HCT116 (cell line): ENCODE measurements at regions not wholly inside any gene's neighbourhood (a gene's known extent, or its start where the extent isn't known, plus 50 kb on each side); places are given as distances from the start of the nearest gene placed in this dataset.

Source experiments
- ATAC-seq: fragments of 200-7000 bp; cut with Tn5 transposase; 2 replicates; pipeline ENCODE4 v1.9.1; 2020; ENCODE audit warnings: mild to moderate bottlenecking, moderate library complexity
- BruUV-seq: library from RNA; stranded (reverse); fragments of 400-500 nt; replicated peaks from 2 replicates; lab custom pipeline; 2021; lab: Mats Ljungman, UMichigan
- CTCF ChIA-PET: fragments of 300-600 bp; sonication (Branson Sonifier 250); formaldehyde crosslinking; loops from one replicate; lab custom pipeline; 2021; ENCODE audit warnings: antibody characterized with exemption; lab: Charles Lee
- POLR2A ChIA-PET: fragments of 300-600, 350-600 bp; sonication (Branson Sonifier 250); formaldehyde crosslinking; loops from one replicate; lab custom pipeline; 2021; ENCODE audit warnings: antibody characterized with exemption; lab: Charles Lee
- RAD21 ChIA-PET, 2 experiments: fragments of 300-600 bp; sonication (Branson Sonifier 250); formaldehyde crosslinking; loops; one replicate each; lab custom pipeline; 2023; ENCODE audit warnings: low total read pairs in 2 of 2; ENCODE audit not compliant: uncharacterized antibody in 2 of 2, unreplicated experiment in 2 of 2, low non-redundant PET in 1 of 2; lab: Charles Lee
- DNase-seq: peaks from one replicate; pipeline ENCODE4 v3.0.0-alpha.2; 2010; ENCODE audit warnings: low read depth, low spot score
- H2AFZ ChIP-seq: fragments of 200-600 bp; shearing (Covaris generic), sonication (generic); 2 replicates; pipeline ENCODE4 v1.6.1; 2017; ENCODE audit warnings: low read depth, mixed run types, mixed read lengths, antibody characterized with exemption, low read length; ENCODE audit not compliant: poor library complexity, severe bottlenecking
- H3K27ac ChIP-seq: 2 replicates; pipeline ENCODE4 v1.5.1; 2012; ENCODE audit warnings: low read depth, low read length
- H3K27me3 ChIP-seq: fragments of 200-600 bp; sonication (generic); 2 replicates; pipeline ENCODE4 v1.6.1; 2016; ENCODE audit warnings: mixed run types, low read length, mixed read lengths; ENCODE audit not compliant: insufficient read depth
- H3K36me3 ChIP-seq, 2 experiments: fragments of 200-500 bp in 1 of 2; fragments of 200-600 bp in 1 of 2; sonication (Bioruptor generic) in 1 of 2; sonication (generic) in 1 of 2; 2 replicates each; pipeline versions ENCODE4 v1.5.1 to v1.6.1; 2014 to 2016; ENCODE audit warnings: low read length in 2 of 2, inconsistent platforms in 1 of 2, mixed read lengths in 1 of 2, mixed run types in 1 of 2; ENCODE audit not compliant: insufficient read depth in 2 of 2, control insufficient read depth in 1 of 2
- H3K4me1 ChIP-seq, 2 experiments: fragments of 200-600 bp in 1 of 2; sonication (generic) in 1 of 2; 2 replicates each; pipeline versions ENCODE4 v1.5.1 to v1.6.1; 2012 to 2017; ENCODE audit warnings: low read length in 2 of 2, inconsistent platforms in 1 of 2, mild to moderate bottlenecking in 1 of 2, mixed read lengths in 1 of 2, mixed run types in 1 of 2, moderate library complexity in 1 of 2; ENCODE audit not compliant: insufficient read depth in 2 of 2, control insufficient read depth in 1 of 2
- H3K4me2 ChIP-seq: fragments of 200-600 bp; sonication (generic); 2 replicates; pipeline ENCODE4 v1.6.1; 2017; ENCODE audit warnings: mixed run types, low read length, mixed read lengths
- H3K4me3 ChIP-seq, 2 experiments: fragments of 200-600 bp in 1 of 2; sonication (generic) in 1 of 2; replicated peaks in 1 of 2; 2 replicates each; pipeline ENCODE4 v1.5.1; 2011 to 2016; ENCODE audit warnings: low read length in 2 of 2, control low read depth in 1 of 2, low read depth in 1 of 2, mild to moderate bottlenecking in 1 of 2, mixed read lengths in 1 of 2, mixed run types in 1 of 2
- H3K79me2 ChIP-seq: fragments of 200-600 bp; sonication (generic); 2 replicates; pipeline ENCODE4 v1.6.1; 2017; ENCODE audit warnings: mild to moderate bottlenecking, mixed run types, low read length, moderate library complexity, mixed read lengths; ENCODE audit not compliant: insufficient read depth
- H3K9ac ChIP-seq: fragments of 200-600 bp; sonication (generic); 2 replicates; pipeline ENCODE4 v1.6.1; 2016; ENCODE audit warnings: low read length, mixed read lengths
- H3K9me2 ChIP-seq: fragments of 200-600 bp; sonication (generic), shearing (Covaris generic); 2 replicates; pipeline ENCODE4 v1.6.1; 2017; ENCODE audit warnings: mixed run types, mild to moderate bottlenecking, moderate library complexity; ENCODE audit not compliant: insufficient read depth
- H3K9me3 ChIP-seq, 2 experiments: fragments of 200-500 bp in 1 of 2; fragments of 200-600 bp in 1 of 2; sonication (Bioruptor generic) in 1 of 2; sonication (generic) in 1 of 2; 2 replicates each; pipeline ENCODE4 v1.6.1; 2014 to 2017; ENCODE audit warnings: low read length in 2 of 2, mixed read lengths in 2 of 2, inconsistent platforms in 1 of 2, low read depth in 1 of 2, mild to moderate bottlenecking in 1 of 2, mixed run types in 1 of 2, moderate library complexity in 1 of 2; ENCODE audit not compliant: control insufficient read depth in 1 of 2, insufficient read depth in 1 of 2
- H4K20me1 ChIP-seq: fragments of 200-600 bp; sonication (generic), shearing (Covaris generic); 2 replicates; pipeline ENCODE4 v1.6.1; 2017; ENCODE audit warnings: mixed run types, mild to moderate bottlenecking, moderate library complexity; ENCODE audit not compliant: insufficient read depth
- CBX3 ChIP-seq: IDR thresholded peaks from 2 replicates; pipeline ENCODE4 v1.6.1; 2012; ENCODE audit warnings: low read depth
- ELF1 ChIP-seq: IDR thresholded peaks from 2 replicates; pipeline ENCODE4 v1.6.1; 2012; ENCODE audit warnings: low read depth, borderline replicate concordance
- REST ChIP-seq: IDR thresholded peaks from 2 replicates; pipeline ENCODE4 v1.6.1; 2012; ENCODE audit warnings: low read depth
- SRF ChIP-seq: IDR thresholded peaks from 2 replicates; pipeline ENCODE4 v1.6.1; 2012; ENCODE audit warnings: low read depth
- TCF7L2 ChIP-seq: IDR thresholded peaks from 2 replicates; pipeline ENCODE4 v1.7.0; 2011; ENCODE audit warnings: borderline replicate concordance, inconsistent platforms; ENCODE audit not compliant: insufficient read depth, insufficient read length; ENCODE audit errors: extremely low read depth
- YY1 ChIP-seq: IDR thresholded peaks from 2 replicates; pipeline ENCODE4 v1.6.1; 2011; ENCODE audit warnings: low read length, low read depth, moderate library complexity, mild to moderate bottlenecking; ENCODE audit not compliant: insufficient replicate concordance; ENCODE audit errors: extremely low read depth
- intact Hi-C: fragments of 100-400 bp; cut with micrococcal nuclease; formaldehyde crosslinking; loops from 2 replicates; pipeline ENCODE4 v1.10.0; 2022

GRCh38 chr5:30605693-30606268, 587.7 kb upstream of the CDH6 start:
- DNase-seq (no peak), ATAC-seq (no peak)
- BruUV-seq: no TSS peak
- no peak overlapping the region for H3K4me3 ChIP-seq
- ChIA-PET RAD21 (no interaction called here), POLR2A (no interaction called here), CTCF (no interaction called here)
- no peaks in the 10 kb centered on the region for H3K36me3 ChIP-seq
- no peaks in the 10 kb centered on the region for H4K20me1 ChIP-seq
- no peaks in the 10 kb centered on the region for H3K4me1 ChIP-seq
- H3K27me3 ChIP-seq: no peaks in the 10 kb centered on the region
- no peak overlapping the region for H2AFZ ChIP-seq
- TF ChIP-seq SRF (no peak), REST (no peak), YY1 (no peak), CBX3 (no peak), ELF1 (no peak), TCF7L2 (no peak)
- no peak overlapping the region for H3K4me2 ChIP-seq
- H3K9me3 ChIP-seq: peaks cover 13% of the 10 kb centered on the region in 2 experiments; a peak in 3 of 4 replicates
- no peaks in the 10 kb centered on the region for H3K9me2 ChIP-seq
- intact Hi-C loops: no loop called here
- H3K9ac ChIP-seq: no peak overlapping the region
- H3K27ac ChIP-seq: no peak overlapping the region
- no peaks in the 10 kb centered on the region for H3K79me2 ChIP-seq
